GM19023 (cell line): ENCODE measurements at regions not wholly inside any gene's neighbourhood (a gene's known extent, or its start where the extent isn't known, plus 50 kb on each side); places are given as distances from the start of the nearest gene placed in this dataset.
"Not testable (repeated sequence)": the region's sequence is repeated elsewhere in the genome, so short reads cannot be mapped to it uniquely, and the experiment has no call there.

ENCODE experiments used
- ATAC-seq: cut with Tn5 transposase; IDR thresholded peaks from one replicate; pipeline ENCODE4 v1.9.1; 2021; ENCODE audit warnings: mild to moderate bottlenecking, moderate library complexity; ENCODE audit not compliant: unreplicated experiment

DNA sequence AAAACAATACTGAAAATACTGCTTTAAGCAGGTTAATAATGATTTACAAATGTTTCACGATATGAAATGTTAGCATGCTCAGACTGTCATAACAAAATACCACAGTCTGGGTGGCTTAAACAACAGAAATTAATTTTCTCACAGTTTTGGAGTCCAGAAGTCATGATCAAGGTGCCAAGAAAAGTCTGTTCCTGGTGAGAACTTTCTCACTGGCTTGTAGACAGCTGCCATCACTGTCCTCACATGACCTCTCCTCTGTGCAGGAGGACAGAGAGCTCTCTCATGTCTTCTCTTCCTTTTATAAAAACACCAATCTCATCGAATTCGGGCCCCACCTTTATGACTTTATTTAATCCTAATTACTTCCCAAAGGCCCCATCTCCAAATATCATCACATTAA lies 426.7 kb downstream of the KLHL13 start:
- ATAC-seq: no peak

DNA sequence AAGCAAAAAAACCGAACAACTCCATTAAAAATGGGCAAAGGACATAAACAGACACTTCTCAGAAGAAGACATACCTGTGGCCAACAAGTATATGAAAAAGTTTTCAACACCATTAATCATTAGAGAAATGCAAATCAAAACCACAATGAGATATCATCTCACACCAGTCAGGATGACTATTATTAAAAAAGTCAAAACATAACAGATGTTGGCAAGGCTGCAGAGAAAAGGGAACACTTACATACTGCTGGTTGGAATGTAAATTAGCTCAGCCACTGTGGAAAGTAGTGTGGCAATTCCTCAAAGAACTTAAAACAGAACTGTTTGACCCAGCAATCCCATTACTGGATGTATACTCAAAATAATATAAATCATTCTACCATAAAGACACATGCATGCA lies 436.3 kb downstream of the KLHL13 start:
- ATAC-seq: no peak

DNA sequence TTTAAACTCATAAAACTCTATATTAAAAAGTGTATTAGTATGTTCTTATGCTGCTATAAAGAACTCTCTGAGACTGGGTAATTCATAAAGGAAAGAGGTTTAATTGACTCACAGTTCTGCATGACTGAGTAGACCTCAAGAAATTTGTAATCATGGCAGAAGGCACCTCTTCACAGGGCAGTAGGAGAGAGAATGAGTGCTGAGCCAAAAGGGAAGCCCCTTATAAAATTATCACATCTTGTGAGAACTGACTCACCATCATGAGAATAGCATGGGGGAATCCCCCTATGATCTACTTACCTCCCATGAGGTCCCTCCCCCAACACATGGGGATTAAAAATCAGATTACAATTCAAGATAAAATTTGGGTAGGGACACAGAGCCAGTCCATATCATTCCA lies 463.2 kb downstream of the KLHL13 start:
- ATAC-seq: no peak

DNA sequence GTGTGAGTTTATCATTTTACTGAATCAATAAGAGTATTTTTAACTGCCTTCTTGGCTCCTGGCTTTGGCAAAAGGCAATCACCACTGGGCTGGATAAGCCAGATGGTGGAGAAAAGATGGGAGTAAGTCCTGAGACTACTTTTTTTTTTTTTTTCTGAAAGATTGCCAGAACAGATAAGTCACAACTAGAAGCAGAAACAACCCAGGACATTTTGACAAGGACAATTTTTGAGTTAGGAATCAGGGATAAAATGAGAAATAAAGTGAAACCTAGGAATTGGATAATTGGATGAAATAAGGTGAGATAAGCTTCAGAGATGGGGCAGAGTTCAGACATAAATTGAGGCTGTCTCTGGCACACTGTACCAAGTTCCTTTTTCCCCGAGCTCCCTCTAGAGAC lies 471.0 kb downstream of the KLHL13 start:
- no peak for ATAC-seq

- ATAC-seq: no peak
Measured at GRCh38 chrX:117641913-117642656, 474.5 kb downstream of the KLHL13 start.

GRCh38 chrX:117636826-117637225 lies 479.8 kb downstream of the KLHL13 start:
- no peak for ATAC-seq

- no peak for ATAC-seq
Measured at GRCh38 chrX:117633277-117633676, 483.3 kb downstream of the KLHL13 start.

DNA sequence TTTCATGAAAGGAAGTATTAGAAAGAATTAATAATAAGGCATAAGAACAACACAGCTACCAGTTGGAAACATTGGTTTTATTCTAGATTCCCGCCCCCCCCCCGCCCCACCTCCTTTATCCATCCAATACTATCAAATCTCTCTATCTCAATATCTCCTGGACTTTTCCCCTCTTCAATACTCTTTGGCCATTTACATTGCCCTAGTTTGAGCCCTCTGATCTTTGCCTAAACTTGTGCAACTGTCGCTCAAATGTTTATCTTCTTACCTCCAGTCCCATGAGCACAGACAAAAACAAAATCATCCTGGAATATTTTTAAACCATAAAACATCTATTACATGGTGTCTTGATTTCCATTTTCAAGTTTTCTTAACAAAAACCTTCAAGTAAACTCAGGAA lies 488.2 kb downstream of the KLHL13 start:
- no peak for ATAC-seq

GRCh38 chrX:117610806-117611205 lies 505.8 kb downstream of the KLHL13 start:
- no peak for ATAC-seq

DNA sequence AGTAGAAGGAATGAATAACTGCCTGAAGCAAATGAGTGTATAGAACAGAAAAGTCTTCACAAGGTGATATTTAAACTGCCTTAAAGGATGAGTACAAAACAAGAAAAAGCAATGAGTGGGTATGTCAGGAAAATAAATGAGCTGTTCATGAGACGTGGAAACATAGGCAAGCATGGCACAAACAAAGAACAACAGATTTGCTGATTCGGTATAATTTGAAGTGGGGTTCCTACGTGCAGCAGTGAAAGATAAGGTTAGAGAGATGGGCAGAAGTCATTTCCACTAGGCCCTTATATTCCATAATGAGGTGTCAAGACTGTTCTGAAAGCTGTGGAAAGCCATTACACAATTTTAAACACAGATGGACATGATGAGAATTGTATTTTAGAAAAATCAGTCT lies 506.6 kb downstream of the KLHL13 start:
- no peak for ATAC-seq

DNA sequence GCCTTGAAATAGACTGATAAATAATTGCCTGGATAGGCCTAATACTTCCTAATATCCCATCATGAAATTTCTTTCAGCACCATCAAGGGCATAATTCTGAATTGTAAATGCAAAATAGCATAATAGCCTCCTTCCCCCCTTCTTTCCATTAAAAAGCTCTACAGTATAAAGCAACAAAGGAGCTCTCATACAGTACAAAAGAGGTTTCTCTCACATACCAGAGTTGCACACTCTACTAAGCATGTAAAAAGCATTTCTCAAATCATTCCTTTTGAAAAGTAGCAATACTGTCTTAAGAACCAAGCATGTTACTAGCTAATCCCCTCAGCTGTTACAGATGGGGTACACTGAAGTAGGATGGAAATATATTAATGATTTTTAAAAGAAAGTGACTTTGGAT lies 509.0 kb downstream of the KLHL13 start:
- ATAC-seq: no peak

- ATAC-seq: not testable (repeated sequence)
Measured at GRCh38 chrX:117606101-117606500, 510.5 kb downstream of the KLHL13 start.

GRCh38 chrX:117570160-117570559 lies 546.5 kb downstream of the KLHL13 start:
- no peak for ATAC-seq

DNA sequence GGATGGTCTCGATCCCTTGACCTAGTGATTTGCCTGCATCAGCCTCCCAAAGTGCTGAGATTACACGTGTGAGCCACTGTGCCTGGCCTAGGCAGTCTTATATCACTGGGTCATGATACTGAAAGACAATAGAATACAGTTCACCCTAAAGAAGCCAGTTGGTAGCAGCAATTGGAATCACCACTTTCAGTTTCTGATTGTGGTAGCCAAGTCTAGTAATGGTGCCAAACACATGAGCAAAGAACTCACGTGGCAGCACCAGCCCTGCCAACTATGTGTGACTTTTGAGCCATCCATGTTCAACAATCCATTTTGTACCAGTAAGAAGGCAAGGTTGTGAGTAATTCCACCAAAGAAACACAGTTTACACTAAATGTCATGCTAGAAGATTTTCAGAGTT lies 548.4 kb downstream of the KLHL13 start:
- no peak for ATAC-seq

GRCh38 chrX:117543885-117544284 lies 572.7 kb downstream of the KLHL13 start:
- no peak for ATAC-seq

DNA sequence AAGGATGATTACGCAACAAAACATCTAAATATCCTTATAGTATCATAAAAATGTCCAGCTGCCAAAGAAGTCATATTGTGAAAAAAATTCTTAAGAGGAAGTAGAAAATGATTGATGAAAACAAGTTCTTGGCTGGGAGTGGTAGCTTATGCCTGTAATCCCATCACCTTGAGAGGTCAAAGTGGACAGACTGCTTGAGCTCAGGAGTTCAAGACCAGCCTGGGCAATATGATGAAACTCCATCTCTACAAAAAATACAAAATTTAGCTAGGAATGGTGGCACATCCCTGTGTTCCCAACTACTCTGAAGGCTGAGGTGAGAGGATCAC lies 577.6 kb downstream of the KLHL13 start:
- no peak for ATAC-seq

DNA sequence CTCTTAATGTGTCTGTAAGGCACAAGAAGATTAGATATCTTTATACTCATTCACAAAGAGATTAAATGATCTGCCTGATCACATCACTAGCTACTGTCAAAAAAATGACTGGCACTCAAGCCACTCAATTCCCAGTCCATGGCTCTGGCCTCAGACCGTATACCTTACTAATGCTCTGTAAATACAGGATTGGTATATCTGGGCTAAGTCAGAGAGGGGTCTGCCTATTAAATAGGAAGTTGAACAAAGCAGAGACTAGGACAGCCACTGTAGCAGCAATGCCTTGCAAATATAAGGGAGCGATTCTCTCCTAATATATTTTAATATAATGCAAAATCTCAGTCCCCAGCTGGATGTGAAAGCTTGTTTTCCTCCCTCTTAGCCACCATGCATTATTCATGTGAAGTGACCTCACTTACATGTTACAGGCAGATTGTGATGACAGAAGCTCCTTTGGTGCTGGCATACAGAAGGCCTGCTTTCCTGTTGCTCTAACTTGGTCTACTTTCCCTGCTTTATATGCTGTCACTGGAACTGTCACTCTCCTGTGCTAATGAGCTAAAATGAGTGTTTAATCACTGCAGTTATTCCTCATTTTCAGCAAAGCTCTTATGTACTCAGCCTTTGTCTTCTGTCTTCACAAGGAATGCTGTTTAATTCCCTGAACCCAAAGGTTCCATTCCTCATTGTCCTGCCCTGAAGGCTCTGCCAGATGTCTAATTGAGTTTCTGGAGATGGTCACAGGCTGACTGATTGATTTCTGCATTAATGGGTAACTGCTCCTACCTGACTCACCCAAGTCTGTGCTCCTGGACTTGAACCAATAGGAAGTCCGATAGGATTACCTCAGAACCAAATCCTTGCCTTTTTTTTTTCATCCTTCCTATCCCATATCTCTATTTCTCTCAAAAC lies 578.2 kb downstream of the KLHL13 start:
- no peak for ATAC-seq

GRCh38 chrX:117532339-117532738 lies 584.3 kb downstream of the KLHL13 start:
- ATAC-seq: no peak

DNA sequence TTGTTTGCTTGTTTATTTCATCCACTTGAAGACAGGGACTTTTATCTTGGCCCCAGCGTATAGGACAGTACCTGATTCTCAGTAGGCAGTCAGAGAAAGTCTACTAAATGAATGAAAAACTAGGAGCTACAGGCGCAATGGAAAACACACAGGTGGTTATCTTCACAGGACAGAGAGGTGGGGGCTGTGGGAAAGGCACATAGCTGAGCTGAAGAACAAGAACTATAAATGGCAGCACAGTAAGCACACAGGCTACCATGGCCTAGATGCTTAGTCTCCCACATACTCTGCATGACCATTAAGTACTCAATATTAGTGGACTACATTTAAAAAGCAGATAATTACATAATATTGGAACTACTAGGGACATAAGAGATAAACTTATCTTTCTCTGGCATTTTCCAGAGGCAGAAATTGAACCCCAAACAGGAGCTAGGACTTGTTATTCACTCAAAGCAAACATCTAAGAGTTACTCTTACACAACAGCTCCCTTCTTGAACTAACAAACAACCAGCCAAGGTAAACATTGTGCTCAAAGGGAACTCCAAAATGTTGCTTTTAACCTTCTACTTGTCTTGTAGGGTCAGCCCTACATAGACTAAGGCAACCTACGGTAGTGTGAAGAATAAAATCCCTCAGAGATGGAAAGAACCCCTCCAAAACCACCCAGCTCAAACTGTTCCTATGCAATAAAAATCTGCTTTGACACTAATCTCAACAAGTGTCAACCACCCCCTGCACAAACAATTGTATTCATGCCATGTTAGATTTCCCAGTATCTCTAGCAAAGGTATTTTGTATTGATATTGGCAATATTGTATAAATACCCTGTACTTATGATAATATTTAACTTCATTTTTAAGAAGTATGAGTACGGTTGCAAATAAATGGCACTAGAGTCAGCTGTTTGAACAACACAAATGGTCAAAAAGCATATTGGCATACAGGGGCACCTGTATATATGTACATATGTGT lies 593.6 kb downstream of the KLHL13 start:
- ATAC-seq: no peak

- no peak for ATAC-seq
Measured at GRCh38 chrX:117517994-117518393, 598.6 kb downstream of the KLHL13 start.

GRCh38 chrX:117511379-117511778 lies 605.2 kb downstream of the KLHL13 start:
- no peak for ATAC-seq
